GM21576 (cell line): ENCODE measurements at regions not wholly inside any gene's neighbourhood (a gene's known extent, or its start where the extent isn't known, plus 50 kb on each side); places are given as distances from the start of the nearest gene placed in this dataset.
"Not testable (repeated sequence)": the region's sequence is repeated elsewhere in the genome, so short reads cannot be mapped to it uniquely, and the experiment has no call there.

Source experiments
- ATAC-seq: cut with Tn5 transposase; IDR thresholded peaks from one replicate; pipeline ENCODE4 v1.9.1; 2021; ENCODE audit warnings: mild to moderate bottlenecking, moderate library complexity; ENCODE audit not compliant: unreplicated experiment

GRCh38 chr5:152523964-152524363, 118.9 kb upstream of the NMUR2 start:
- no peak for ATAC-seq

- peak; percentile 76 for ATAC-seq
These were observed 122.4 kb upstream of the NMUR2 start for GRCh38 chr5:152527358-152528052.

DNA sequence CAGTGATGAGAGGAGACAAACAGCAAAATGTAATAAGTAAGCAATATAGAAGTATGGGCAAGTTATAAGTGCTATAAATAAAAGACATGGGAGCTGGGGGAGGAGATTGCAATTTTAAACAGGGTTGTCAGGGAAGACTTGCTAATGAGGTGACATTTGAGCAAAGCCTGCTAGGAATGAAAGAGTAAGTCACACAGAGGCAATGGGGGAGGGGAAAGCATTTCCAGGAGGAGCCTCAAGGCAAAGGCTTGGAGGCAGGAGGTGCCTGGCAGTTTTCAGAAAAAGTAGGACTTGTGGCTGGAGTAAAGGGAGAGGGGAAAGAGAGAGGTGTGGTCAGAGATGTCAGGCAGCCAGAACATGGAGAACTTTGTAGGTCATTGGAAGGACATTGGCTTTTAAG, 124.4 kb upstream of the NMUR2 start:
- no peak for ATAC-seq

DNA sequence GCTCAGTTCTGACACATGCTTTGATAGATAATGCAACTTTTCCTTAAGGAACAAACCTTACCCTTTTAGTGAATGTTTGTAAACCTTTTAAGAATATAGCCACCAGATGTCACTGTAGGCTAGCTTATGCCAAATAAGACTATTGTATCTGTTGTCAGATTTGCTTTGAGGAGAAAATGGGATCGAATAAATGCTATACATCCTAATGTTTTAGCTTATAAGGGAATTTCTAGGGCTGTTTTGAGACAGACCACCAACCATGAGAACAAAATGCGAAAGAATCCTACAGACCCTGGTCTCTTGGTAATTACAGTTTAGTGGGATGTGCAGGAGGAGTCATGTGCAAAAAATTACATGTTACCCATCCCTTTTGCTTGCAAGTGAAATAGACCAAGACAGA, 127.6 kb upstream of the NMUR2 start:
- ATAC-seq: no peak

DNA sequence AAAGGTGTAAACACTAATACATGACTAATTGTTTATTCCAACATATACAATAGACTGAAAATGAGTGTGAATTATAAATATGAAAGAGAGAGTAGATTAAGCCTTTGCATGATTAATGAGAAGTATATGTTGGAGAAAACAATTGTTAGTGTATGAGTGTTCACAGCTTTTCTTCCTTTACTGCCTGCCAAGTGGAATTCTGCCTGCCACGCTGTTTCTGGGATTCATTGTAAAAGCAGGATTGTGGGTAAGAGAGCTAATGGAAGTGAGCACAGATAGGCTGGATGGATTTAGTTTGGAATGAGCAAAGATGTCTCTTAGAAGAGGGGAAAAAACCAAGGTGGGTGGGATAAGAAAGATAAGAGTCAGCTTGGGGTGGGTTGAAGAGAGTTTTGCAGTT, 129.6 kb upstream of the NMUR2 start:
- no peak for ATAC-seq

GRCh38 chr5:152542741-152543140, 137.7 kb upstream of the NMUR2 start:
- no peak for ATAC-seq

DNA sequence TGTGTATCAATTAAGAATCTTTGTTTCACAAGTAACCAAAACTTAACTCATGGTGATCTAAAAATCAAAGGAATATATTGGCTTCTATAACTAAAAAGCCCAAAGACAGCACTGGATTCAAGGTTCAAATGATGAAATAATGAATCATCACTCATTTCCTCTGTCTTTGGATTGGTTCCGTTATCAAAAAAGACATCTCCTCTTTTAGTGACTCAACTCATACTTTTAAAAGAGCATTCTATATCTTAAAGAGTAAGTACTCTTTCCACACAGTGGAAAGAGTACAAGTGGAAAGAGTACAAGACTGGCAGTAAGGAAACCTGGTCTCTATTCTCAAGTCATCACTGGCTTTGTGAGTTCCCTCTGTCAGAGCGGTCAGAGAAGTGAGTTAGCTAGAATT, 141.4 kb upstream of the NMUR2 start:
- ATAC-seq: no peak

DNA sequence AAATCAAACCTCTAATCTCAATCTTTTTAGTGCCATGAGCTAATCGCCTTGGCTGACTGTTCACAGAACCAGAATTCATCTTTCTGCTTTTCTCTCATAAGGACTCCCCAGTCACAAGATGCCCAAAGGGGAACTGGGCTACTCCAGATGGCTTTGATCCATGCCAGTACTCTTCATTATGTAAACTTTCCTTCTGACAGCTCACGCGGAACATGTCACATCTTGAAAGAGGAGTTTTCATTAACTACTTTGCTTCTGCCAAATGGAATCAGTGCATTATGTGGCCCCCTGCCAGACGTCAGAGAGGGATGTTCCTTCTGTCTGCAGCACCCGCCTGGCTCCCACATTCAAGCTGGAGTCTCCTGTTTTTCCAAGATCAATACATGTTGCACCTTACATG, 142.1 kb upstream of the NMUR2 start:
- no peak for ATAC-seq

DNA sequence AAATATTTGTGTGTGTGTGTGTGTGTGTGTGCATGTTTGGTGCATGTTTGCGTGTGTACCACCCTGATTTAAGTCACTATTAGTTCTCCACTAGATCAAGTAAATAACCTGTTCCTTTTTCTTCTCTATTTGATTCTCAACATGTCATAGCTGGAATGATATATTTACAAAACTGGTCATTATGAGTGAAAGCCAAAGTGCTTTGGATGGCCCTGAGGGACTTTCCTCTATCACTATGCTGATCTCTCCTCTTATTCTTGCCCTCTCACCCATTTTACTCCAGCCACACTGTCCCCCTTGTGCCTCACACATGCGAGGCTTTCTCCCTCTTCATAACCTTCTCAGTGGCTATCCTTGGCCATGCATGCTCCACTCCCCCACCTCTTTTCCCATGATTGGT, 144.6 kb upstream of the NMUR2 start:
- ATAC-seq: no peak

- ATAC-seq: peak; percentile 60
These were observed 146.0 kb upstream of the NMUR2 start for GRCh38 chr5:152551061-152551460.

- ATAC-seq: no peak
These were observed 151.7 kb upstream of the NMUR2 start for GRCh38 chr5:152556784-152557183.

- peak; percentile 64 for ATAC-seq
These were observed 155.5 kb upstream of the NMUR2 start for GRCh38 chr5:152560512-152561137.

DNA sequence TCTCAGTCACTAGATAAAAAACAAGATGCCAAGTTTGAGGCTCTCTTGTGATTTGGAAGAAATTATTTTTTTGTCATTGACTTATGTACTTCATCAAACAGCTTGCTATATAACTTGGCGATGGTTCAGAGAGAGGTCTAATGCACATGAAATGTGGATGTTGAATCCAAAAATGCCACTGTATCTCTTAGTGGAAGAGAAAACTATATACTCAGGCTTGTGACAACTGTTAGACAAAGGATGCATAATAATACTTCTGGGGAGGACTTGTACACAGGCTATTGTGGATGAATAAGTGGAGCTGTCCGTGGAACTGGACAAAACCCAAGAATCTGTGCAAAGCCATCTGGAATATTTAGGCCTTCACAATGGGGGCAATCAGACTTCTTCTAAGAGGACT, 162.9 kb upstream of the NMUR2 start:
- ATAC-seq: no peak

- ATAC-seq: no peak
These were observed 167.7 kb upstream of the NMUR2 start for GRCh38 chr5:152572812-152573211.

DNA sequence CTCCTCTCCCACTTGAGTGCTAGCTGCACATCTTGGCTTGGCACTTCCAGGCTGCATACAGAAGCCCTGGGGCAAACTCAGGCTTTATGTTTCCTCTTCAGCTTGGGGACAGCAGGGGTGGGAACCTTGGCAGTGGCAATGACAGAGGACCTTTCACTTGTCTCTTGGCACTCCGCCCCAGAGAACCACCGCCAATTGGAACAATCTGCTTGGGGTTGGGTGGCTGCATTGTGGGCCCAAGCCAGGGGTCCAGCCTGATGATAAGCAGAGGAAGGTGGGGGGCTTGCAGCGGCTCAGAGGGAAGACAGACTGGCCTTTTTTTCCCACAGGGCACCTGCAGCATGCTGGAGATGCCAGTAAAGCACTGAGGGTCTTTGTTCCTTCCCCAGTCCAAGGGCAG, 179.0 kb upstream of the NMUR2 start:
- ATAC-seq: no peak

GRCh38 chr5:152592416-152592815, 187.3 kb upstream of the NMUR2 start:
- no peak for ATAC-seq

GRCh38 chr5:152593388-152593787, 188.3 kb upstream of the NMUR2 start:
- ATAC-seq: no peak

DNA sequence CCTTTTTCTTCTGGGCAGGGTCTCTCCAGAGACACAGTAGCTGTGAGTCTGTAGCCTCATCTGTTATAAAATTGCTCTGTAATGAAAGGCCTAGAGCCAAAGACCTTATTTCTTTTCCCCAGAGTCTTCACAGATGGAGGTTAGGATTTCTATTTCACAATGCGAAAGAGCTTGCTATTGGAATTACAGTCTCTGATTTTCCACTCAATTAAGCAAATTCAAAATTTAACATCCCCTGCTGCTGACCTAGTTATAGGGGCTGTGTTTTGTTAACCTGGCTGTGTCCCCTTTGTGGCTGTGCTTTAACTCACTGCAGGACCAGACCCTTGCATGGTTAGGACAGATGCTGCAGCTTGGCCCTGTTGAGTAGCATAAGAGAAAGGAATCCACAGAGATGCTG, 190.3 kb upstream of the NMUR2 start:
- no peak for ATAC-seq

DNA sequence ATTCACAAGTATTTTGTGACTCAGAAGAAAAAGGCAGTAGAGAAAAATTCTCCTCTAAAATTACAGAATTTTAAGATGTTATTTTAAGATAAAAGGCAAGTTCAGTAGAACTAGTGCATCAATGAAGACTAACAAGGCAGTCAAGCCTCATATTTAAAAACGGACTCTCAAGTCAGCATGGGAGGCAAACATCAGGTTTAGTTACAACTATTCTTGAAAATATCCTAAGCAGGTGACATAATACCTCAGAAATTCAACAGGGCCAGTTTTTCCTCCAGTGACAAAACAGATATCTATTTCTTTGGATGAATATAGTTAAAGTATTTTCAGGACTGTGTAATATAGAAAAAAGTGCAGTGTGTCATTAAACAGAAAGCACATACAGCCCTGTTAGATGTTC, 194.0 kb upstream of the NMUR2 start:
- ATAC-seq: no peak

DNA sequence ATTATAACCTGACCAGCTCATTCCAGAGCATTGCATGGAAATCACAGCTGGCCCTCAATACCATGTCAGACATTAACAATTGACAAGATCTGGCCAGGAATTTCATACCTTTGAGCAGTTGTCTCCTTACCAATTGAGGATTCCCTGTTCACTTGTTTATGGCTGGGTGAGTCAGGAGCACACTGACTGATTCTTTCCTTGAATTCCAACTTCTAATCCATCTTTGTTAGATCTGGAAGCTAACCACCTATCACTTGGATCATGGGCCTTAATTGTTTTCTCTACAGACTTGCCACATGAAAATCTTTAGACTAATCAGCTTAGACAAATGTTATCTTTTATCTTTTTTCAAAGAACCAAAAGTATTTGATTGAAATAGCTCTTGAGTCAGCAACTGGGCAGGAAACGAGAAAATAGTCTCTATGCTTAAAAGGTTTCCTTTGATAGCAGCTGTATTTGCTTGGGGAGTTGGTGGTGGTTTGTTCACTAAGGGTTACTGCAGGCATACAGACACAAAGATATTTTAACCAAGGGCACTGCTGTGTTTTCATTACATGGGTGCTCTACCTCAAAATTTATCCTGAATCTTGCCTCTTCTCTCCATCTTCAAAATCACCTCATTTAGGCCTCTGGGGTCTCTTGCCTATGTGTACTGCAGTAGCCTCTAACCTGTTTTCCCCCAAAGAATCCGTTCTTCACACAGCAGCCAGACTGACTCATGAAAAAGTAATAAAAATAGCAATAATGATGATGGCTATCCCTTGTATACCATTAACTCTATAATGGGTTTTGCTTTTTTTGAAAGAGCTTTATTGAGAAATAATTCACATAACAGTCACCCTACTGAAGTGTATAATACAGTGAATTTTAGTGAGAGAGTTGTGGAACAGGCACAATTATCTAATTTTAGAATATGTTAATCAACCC, 197.0 kb upstream of the NMUR2 start:
- ATAC-seq: no peak

- ATAC-seq: not testable (repeated sequence)
These were observed 201.0 kb upstream of the NMUR2 start for GRCh38 chr5:152606050-152606449.
